GM19468 (cell line): ENCODE measurements at regions not wholly inside any gene's neighbourhood (a gene's known extent, or its start where the extent isn't known, plus 50 kb on each side); places are given as distances from the start of the nearest gene placed in this dataset.

ENCODE experiments used
- ATAC-seq: cut with Tn5 transposase; IDR thresholded peaks from one replicate; pipeline ENCODE4 v1.9.1; 2021; ENCODE audit warnings: mild to moderate bottlenecking, moderate library complexity, moderate number of reproducible peaks; ENCODE audit not compliant: unreplicated experiment; ENCODE audit errors: extremely low read depth

DNA sequence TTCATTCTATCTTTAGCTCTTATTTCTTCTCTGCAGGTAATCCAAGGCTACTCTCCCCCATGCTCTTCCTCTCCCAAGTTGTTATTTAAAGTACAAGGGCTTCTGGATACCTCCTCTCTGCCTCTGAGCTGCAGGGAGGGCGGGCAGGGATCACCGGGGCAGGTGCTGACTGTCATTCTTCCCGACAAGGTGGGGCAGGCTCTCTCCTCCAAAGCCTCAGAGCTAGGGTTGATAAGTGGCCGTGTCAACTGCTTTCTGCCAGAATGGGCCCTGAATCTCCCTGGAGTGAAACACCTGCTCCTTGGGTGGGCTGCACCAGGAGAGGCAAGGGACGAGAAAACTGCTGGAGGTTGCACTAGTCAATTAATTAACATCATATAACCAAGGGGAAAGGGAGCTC lies 250.3 kb downstream of the SLC4A3 start:
- no peak for ATAC-seq

DNA sequence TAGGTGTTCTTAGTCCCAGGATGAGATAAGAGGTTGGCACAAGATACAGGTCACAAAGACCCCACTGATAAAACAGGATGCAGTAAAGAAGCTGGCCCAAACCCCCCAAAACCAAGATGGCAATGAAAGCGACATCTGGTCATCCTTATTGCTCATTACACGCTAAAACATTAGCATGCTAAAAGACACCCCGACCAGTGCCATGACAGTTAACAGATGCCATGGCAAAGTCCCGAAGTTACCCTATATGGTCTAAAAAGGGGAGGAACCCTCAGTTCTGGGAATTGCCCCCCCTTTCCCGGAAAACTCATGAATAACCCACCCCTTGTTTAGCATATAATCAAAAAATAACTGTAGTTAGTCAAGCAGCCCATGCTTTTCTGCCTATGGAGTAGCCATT lies 251.1 kb downstream of the SLC4A3 start:
- no peak for ATAC-seq

DNA sequence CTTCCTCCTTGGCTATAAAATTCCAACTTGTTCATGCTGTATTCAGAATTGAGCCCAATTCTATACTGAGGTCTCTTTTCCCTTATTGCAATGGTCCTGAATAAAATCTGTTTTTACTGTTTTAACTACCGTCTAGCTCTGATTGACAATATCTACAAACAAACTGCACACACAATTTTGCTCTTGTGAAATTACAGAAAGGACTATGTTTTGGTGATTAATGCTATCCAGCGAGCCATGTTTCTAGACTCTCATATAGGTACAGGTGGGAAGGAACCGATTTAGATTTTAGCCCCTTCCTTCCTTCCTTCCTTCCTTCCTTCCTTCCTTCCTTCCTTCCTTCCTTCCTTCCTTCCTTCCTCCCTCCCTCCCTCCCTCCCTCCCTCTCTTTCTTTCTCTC lies 254.4 kb downstream of the SLC4A3 start:
- no peak for ATAC-seq

DNA sequence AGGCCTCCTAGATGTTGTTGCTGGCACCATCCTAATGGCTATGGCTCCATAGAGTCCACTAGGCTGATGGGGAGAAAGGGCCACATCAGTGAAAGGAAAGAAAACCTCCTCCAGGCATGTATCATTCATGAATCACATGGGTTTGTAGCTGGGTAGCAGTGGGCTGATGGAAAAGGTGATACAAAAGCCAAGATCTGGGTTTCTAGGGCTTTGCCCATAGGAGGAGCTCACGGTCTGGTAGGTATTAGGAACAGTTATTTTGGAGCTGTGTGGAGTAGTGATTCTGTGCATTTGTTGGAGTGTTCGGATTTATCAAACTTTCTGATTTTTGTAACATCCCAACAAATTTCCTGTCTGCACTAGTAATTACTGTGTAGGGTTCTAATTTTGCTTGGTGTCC lies 259.2 kb downstream of the SLC4A3 start:
- no peak for ATAC-seq

- no peak for ATAC-seq
Observed at GRCh38 chr2:219887870-219888269, 260.4 kb downstream of the SLC4A3 start.

DNA sequence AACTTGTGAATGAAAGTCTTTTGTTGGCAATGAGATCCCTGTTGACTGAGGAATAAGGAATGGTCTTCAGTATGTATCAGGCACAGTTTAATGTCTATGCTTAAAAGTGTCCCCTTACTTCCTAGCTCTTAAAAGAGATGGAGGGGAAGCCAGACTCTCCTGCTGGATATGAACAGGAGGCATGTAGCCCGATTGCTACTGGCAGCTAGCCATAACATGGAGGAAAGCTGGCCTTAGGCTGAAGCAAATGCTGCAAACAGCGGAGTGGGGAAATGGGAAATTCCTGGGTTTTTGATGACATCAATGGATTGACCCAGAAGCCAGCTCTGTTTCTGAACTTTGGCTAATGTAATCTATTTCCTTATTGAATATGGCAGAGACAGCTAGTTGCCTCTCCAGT lies 266.1 kb downstream of the SLC4A3 start:
- ATAC-seq: no peak

DNA sequence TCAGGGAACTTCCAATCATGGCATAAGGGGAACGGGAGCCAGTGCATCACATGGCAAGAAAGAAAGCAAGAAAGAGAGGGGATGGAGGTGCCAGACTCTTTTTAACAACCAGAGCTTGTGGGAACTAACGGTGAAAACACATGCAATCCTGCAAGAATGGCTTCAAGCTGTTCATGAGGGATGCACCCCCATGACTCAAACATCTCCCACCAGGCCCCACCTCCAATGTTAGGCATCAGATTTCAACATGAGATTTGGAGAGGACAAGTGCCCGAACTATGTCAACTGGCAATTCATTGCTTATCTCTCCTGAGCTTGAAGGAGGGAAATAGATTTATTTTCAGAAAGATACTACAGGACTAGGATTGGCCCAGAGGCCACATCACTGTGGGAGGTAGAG lies 270.0 kb downstream of the SLC4A3 start:
- ATAC-seq: no peak

DNA sequence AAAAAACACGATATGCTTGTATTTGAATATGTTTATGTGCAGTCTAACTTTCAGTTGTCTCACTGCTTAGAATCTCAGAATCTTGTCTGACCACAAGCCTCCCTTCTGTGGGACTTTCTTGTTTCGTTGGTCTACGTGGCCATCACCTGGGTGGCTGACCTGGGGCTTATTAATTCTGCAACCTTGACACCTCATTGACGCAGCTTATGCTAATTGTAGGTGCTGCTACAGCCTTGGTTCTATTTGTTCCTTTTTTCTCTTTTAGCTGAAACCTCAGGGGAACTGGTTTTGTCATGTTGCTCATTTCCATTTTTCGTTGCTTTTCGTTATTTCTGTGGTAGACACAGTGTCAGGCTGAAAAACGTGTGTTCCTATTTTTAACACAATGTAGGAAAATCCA lies 273.7 kb downstream of the SLC4A3 start:
- ATAC-seq: no peak

DNA sequence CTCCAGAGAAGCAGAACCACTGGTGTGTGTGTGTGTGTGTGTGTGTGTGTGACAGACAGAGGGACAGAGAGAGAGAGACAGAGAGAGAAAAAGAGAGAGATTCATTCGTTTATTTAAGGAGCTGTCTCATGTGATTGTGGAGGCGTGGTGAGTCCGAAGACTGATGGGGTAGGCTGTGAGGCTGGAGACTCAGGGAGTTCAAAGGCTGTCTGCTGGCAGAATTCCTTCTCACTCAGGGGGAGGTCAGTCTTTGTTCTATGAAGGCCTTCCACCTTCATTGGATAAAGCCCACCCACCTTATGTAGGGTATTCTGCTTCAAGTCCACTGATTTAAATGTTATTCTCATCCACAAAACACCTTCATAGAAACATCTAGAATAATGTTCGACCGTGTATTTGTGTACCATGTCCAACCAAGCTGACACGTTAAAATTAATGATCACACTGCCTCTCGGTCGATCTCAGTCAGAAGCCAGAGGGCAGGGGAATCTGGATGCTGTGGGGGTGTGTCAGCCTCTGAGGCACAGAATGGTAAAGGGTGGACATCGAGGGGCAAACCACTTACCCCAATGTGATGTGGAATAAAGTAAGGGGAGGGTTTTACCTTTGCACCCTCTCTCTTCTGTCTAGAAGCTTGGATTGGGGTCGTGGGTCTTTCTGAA lies 275.6 kb downstream of the SLC4A3 start:
- no peak for ATAC-seq

DNA sequence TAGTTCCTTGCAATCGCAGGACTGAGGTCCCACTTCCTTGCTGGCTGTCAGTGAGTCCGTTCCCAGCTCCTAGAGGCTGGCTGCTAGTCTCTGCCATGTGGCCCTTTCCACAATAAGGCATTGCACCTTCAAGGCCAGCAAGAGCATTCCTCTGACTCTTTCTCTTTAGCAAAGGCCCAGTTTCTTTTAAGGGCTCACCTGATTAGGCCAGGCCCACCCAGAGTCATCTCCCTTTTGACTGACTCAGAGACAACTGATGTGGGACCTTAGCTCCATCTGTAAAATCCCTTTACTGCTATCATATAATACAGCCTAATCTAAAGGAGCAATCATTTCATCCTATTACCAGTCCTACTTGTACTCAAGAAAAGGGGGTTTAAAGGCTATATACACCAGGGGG lies 278.2 kb downstream of the SLC4A3 start:
- no peak for ATAC-seq

DNA sequence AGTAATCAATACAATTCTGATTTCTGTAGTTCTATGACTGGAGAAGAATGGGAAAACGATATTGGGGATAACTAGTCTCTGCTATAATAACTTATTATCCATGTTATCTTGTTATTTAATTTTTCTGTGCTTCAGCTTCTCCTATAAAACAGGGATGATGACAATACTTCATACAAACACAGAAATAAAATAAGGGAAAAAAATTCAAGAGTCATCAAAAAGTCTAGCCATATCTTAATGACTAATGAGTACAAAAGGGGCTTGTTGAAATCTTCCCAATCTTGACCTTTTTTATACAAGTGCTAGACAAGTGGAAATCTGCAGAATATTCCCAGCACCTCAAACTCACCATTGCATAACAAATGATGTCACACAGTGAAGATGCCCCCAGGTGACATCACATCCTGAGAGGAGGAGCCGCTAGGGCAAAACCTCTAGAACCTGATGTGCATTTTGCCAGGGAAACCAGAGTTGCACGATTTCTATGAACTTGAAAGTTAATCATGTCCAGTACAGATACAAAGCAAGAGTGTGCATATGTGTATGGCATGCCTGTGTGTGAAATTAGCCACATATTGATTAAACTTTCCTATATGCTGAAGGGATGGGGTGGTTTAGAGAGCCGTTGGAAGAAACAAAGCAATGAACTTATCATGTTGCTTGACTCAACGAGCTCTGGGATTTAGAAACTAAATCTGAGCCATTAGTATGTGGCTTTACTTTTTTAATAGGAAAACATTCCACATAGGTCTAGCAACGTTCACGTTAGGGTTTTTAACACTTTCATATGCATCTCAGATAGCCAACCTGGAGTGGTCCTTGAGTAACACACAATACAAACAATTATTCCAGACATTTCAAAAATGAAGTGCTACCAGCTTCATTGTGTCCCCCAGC lies 278.9 kb downstream of the SLC4A3 start:
- no peak for ATAC-seq

DNA sequence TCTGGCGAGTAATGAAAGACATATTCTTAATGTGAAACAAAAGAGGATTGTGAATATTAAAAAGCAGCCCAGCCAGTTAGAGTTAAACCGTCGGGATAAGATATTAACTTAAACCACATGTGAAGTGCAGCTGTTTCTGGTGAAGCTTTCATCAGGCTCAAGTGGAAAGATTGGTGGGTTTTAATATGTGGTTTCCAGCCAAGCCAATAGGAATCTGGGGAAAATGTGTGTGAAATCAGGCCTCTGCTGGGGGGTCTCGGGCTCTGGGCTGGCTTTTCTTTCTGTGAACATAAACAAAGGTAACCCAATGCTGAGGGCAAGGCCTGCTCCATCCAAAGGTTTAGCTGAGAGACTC lies 279.6 kb downstream of the SLC4A3 start:
- no peak for ATAC-seq

DNA sequence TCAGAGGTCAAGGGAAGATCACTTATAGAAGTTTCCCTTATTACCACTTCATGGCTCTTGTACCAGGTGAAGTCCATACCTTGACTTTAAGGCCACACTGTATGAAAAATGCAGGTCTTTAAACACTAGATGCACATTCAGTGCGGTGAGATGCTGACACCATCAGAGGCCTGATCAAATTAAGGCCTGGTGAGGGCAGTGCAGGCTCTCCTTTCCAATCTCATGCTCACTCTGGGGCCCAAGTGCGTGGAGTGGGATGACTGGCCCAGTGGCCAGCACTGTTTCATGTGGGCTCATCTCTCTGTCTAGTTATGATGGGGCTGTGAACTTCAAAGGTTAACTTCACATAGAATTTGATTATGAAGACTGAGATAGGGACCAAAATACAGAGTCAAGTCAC lies 281.1 kb downstream of the SLC4A3 start:
- no peak for ATAC-seq

DNA sequence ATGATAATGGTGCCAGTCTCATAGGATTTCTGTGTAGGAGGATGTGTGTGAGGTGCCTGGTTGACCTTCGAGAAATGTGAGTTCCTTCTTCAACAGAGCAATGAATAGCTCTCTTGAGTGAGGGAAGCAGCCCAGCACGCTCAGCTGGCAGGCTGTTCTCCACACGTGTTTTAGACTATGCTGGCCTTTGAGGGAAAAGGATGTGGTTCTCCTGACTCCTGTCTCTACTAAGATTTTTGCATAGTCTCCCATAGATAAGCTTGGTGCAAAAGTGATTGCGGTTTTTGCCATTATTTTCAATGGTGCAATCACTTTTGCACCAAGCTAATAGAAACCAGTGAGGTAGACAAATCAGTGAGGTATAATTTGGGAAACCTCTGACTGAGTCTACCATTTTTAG lies 284.1 kb downstream of the SLC4A3 start:
- no peak for ATAC-seq

DNA sequence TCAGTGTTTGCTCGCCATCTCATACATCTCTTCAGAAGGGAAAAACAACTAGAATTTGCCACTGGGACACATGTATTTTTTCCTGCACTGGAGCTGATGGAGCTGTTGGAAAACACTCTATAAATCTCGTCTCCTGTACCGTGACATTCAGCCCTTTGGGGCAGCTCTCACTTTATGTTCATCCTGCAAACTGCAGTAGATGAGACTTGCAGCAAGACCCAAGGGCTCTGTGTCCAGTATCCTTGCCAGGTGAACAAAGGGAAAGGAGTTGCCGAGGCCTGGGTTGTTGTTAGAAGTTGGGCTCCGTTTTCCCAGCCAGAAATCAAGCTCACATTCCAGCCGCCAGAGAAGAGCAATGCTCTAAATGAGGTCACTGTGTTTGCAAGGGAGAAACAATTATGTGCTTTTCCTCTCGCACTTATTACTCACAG lies 285.1 kb downstream of the SLC4A3 start:
- no peak for ATAC-seq

DNA sequence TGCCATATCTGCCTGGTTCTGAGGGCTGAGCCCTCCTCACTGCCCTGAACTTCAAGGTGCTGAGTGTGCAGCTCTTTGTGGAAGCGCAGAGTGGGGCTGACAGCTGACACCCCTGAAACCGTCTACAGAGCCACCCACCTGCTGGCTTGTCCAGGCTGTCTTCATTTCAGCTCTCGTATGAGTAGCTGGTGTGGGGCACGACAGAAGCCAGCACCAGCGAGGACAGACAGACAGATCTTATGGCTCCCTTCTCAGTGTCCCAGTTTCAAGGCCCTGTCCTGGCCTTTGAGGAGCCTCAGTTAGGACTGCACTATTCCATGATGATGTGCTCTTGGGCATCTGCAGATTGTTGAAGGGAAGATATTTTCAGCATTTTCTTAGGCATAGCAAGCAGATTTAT lies 287.1 kb downstream of the SLC4A3 start:
- no peak for ATAC-seq

DNA sequence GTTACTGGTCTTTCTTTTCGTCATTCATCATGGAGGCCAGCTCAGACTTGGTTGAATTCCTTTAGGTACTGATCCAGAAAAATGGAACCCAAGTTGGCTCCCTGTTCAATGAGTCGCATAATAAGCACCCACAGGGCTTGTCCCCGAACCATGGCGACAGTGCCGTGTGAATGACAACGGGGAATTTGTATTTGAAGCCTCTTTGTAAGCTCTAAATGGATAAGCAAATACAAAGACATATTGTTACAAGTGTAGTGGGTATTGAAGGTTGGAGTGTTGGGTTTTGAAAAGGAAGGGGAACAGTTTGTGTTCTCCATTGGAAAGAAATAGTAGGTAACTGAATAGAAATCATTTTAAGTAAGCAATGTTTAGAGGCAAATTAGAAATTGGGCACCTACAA lies 288.9 kb downstream of the SLC4A3 start:
- ATAC-seq: no peak

- no peak for ATAC-seq
Observed at GRCh38 chr2:219916726-219917440, 289.5 kb downstream of the SLC4A3 start.

- ATAC-seq: no peak
Observed at GRCh38 chr2:219918254-219918653, 290.8 kb downstream of the SLC4A3 start.

- ATAC-seq: no peak
Observed at GRCh38 chr2:219918944-219919343, 291.5 kb downstream of the SLC4A3 start.

GRCh38 chr2:219919506-219919905 lies 292.1 kb downstream of the SLC4A3 start:
- ATAC-seq: no peak
